ENCODE measurements at regions not wholly inside any gene's neighbourhood (a gene's known extent, or its start where the extent isn't known, plus 50 kb on each side); places are given as distances from the start of the nearest gene placed in this dataset.

DNA sequence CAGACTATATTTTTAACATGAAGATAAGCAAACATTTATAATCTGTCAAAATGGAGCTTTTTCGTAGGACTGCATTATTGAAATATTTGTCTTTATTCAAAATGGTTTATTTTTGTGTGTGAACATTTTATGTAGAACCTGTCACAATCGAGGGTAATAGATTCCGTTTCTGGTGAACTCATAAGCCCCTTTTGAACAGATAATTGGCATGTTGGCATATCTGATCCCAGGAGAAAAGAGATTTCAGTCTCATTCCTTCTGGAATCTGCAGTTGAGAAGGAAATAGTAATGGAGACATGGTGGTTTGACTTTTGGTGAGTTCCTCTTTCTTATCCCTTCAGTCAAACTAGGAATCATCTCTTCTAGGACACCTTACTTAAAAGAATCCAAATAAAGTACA is 427.9 kb upstream of the B3GALT2 start:
- ChIA-PET CTCF (interaction anchor here (0.8 to 1.0 kb wide), 2 partner anchors 16 to 681 kb away, joined by 3 read pairs; no protein-coding TSS in a partner anchor), POLR2A (no interaction called here)
- Mint-ChIP-seq H3K27ac (no peak overlapping the region), H3K4me1 (peaks cover 5% of the 10 kb centered on the region), H3K27me3 (no peaks in the 10 kb centered on the region), H3K9me3 (ENCODE audit: low read depth) (no peaks in the 10 kb centered on the region), H3K4me3 (no peak overlapping the region), H3K36me3 (ENCODE audit: low read depth) (no peaks in the 10 kb centered on the region)
- intact Hi-C loops (cut with DNase I, micrococcal nuclease) = no loop called here
- DNase-seq = no peak
- no peak for ATAC-seq

DNA sequence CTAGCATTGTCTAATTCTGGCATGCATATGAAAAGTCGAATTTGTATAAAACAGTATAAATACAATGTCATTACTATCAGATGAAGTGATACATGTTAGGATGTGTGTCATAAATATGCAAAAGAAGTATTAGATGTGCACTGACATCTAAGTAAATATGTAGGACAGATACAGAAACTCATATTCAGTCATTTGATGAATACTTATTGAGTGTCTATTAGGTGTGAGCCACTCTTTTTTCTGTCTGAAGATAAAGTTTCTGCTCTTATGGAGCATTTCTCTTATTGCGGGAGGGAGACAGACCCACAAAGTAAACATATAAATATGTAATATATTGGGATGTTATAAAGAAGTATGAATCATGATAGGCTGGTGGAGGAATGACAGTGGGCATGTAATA is 426.6 kb upstream of the B3GALT2 start:
- CTCF ChIA-PET = interaction anchor here (1.0 kb wide), 1 partner anchor 682 kb away, joined by 3 read pairs; no protein-coding TSS in a partner anchor
- no peak for DNase-seq
- peaks cover 4% of the 10 kb centered on the region for H3K9me3 Mint-ChIP-seq (ENCODE audit: low read depth)
- H3K4me1 Mint-ChIP-seq = peaks cover 11% of the 10 kb centered on the region
- no peak overlapping the region for H3K4me3 Mint-ChIP-seq
- no peaks in the 10 kb centered on the region for H3K27me3 Mint-ChIP-seq
- no peak overlapping the region for H3K27ac Mint-ChIP-seq
- no peaks in the 10 kb centered on the region for H3K36me3 Mint-ChIP-seq (ENCODE audit: low read depth)
- POLR2A ChIA-PET = no interaction called here
- intact Hi-C loops (cut with DNase I, micrococcal nuclease) = no loop called here
- ATAC-seq = no peak

DNA sequence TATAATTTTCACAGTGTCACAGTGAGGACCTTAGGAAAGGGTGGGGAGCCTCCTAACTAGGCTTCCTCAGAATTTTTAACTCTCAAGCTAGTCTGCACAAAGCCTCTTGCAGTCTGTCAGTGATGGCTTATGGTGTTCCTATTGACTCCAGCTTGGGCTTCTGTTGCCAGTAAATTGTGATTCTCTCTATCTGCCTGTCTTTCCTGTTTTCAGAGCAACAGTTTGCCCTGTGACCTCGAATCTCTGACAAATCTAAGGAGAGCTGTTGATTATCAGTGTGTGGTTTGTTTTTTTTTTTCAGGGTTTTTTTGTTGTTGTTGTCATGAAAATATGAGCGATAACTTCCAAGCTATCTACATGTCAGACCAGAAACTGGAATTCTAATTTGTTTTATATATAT is 423.2 kb upstream of the B3GALT2 start:
- no peak overlapping the region for H3K27ac Mint-ChIP-seq
- H3K4me1 Mint-ChIP-seq = peaks cover 20% of the 10 kb centered on the region
- H3K27me3 Mint-ChIP-seq = no peaks in the 10 kb centered on the region
- no peaks in the 10 kb centered on the region for H3K36me3 Mint-ChIP-seq (ENCODE audit: low read depth)
- ChIA-PET POLR2A (no interaction called here), CTCF (interaction anchor here (0.5 kb wide), 1 partner anchor 347 kb away, joined by 3 read pairs; no protein-coding TSS in a partner anchor)
- intact Hi-C loops (cut with DNase I, micrococcal nuclease) = no loop called here
- DNase-seq = no peak
- peaks cover 4% of the 10 kb centered on the region for H3K9me3 Mint-ChIP-seq (ENCODE audit: low read depth)
- no peak for ATAC-seq
- H3K4me3 Mint-ChIP-seq = no peak overlapping the region

DNA sequence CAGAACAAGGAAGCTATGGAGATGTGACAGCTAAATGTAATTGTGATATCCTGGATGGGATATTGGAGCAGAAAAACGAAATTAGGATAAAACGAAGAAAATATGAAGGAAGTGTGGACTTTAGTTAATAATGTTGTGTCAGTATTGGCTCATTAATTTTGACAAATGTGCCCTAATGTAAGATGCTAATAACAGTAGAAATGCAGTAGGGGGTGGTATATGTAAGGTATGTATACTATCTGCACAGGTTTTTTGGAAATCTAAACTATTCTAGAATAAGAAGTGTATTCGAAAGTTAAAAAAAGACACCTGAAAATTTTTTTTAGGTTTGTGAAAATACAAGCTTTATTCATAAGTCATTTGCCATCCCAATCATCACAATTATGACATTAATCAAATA is 421.4 kb upstream of the B3GALT2 start:
- no peaks in the 10 kb centered on the region for H3K36me3 Mint-ChIP-seq (ENCODE audit: low read depth)
- POLR2A ChIA-PET = no interaction called here
- ATAC-seq (no peak), DNase-seq (no peak)
- H3K27me3 Mint-ChIP-seq = no peaks in the 10 kb centered on the region
- no peak overlapping the region for H3K27ac Mint-ChIP-seq
- no peak overlapping the region for H3K4me3 Mint-ChIP-seq
- CTCF ChIA-PET = interaction anchor here (1.2 kb wide), 1 partner anchor 9 kb away, joined by 4 read pairs; no protein-coding TSS in a partner anchor
- H3K9me3 Mint-ChIP-seq (ENCODE audit: low read depth) = peaks cover 4% of the 10 kb centered on the region
- peaks cover 20% of the 10 kb centered on the region for H3K4me1 Mint-ChIP-seq
- intact Hi-C loops (cut with DNase I, micrococcal nuclease) = no loop called here

DNA sequence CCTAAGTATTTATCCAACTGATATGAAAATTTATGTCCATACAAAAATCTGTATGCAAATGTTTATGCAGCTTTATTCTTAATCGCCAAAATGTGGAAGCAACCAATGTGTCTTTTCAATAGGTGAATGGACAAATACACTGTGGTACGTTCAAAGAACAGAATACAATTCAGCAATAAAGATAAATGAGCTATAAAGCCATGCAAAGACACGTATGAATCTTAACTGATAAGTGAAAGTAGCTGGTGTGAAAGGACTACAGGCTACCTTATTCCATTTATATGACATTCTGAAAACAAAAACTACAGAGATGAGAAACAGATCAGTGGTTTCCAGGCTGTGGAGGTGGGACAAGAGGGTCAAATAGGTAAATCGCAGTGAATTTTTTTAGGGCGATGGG is 419.6 kb upstream of the B3GALT2 start:
- no peaks in the 10 kb centered on the region for H3K27me3 Mint-ChIP-seq
- ChIA-PET POLR2A (no interaction called here), CTCF (interaction anchor here (0.9 to 1.3 kb wide), 2 partner anchors 10 to 14 kb away, joined by 3 read pairs; no protein-coding TSS in a partner anchor)
- ATAC-seq (no peak), DNase-seq (no peak)
- intact Hi-C loops (cut with DNase I, micrococcal nuclease) = no loop called here
- H3K9me3 Mint-ChIP-seq (ENCODE audit: low read depth) = peaks cover 4% of the 10 kb centered on the region
- H3K4me1 Mint-ChIP-seq = peaks cover 20% of the 10 kb centered on the region
- no peak overlapping the region for H3K4me3 Mint-ChIP-seq
- H3K36me3 Mint-ChIP-seq (ENCODE audit: low read depth) = no peaks in the 10 kb centered on the region
- H3K27ac Mint-ChIP-seq = no peak overlapping the region

DNA sequence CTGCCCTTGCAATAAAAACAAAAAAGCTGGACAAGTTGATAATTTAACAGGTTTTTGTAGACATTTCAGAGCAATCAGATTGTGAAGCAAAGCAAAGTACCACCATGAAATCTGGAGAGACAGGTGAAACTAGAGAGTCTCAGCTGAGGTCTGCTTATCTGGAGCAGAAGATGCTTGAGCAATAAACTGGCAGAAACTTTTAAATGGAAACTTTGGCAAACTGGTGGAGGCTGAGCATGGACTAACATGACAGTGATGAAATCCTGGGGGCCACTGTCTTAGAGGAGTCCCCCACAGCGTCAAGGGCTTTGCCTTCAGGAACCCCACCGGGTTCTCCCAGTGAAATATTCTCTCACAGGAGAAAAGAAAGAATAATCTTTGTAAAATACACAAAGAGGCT is 416.3 kb upstream of the B3GALT2 start:
- intact Hi-C loops (cut with DNase I, micrococcal nuclease) = no loop called here
- Mint-ChIP-seq H3K4me1 (peaks cover 11% of the 10 kb centered on the region), H3K27me3 (no peaks in the 10 kb centered on the region), H3K27ac (no peak overlapping the region), H3K9me3 (ENCODE audit: low read depth) (no peaks in the 10 kb centered on the region), H3K4me3 (no peak overlapping the region), H3K36me3 (ENCODE audit: low read depth) (no peaks in the 10 kb centered on the region)
- ATAC-seq = no peak
- ChIA-PET CTCF (no interaction called here), POLR2A (no interaction called here)
- DNase-seq = no peak

DNA sequence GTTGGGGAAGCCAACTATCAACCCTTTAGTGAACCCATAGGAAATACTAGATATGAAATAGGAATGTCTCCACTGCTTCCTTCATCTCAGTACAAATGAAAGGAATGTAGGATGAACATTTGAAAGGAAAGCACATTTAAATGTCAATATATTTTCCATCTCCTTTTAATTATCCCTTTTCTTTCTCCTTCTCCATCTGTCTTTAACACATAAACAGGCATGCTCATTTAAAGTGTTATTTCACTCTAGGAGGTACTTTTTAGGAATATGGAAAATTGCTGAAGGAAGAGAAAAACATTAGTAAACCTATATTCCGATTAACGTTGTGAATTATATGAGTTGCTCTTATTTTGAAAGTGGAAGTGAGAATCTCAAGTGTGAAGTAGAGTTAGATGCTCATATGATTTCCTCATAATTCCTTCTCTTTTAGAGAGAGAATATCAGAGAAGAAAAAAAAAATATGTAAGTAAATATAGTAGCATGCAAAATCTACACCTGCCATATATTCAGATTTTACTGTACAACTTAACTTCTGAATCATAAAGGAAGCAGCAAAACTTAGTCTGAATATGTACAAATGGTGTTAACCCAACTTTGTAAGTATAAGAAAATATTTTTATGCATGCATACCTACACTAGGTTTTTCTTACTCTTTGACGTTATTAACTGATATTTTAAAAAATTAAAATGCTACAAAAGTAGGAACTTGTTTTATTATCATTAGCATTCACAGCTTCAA is 406.9 kb upstream of the B3GALT2 start:
- H3K4me3 Mint-ChIP-seq = no peak overlapping the region
- intact Hi-C loops (cut with DNase I, micrococcal nuclease) = no loop called here
- H3K4me1 Mint-ChIP-seq = peaks cover 17% of the 10 kb centered on the region
- POLR2A ChIA-PET = no interaction called here
- no peaks in the 10 kb centered on the region for H3K36me3 Mint-ChIP-seq (ENCODE audit: low read depth)
- DNase-seq (no peak), ATAC-seq (no peak)
- no peak overlapping the region for H3K27ac Mint-ChIP-seq
- no peaks in the 10 kb centered on the region for H3K9me3 Mint-ChIP-seq (ENCODE audit: low read depth)
- no peaks in the 10 kb centered on the region for H3K27me3 Mint-ChIP-seq
- CTCF ChIA-PET = no interaction called here

DNA sequence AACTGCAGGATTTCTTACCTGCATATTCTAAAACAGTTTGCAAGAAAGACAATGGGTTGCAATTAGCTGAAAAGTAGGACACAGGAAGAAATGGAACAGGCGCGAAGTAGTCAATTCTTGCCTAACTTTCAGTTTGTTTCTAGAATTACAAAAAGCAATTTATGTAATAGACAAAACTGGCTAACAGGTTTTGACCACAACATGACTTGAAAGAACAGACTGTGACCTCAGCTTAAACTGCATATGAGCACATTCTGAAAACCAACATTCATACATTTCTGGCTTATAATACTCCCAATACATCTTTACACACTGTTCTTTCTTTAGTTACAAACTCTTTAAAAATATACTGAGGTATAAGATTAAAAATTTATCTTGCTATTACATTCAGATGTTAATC is 405.9 kb upstream of the B3GALT2 start:
- H3K4me1 Mint-ChIP-seq = peaks cover 17% of the 10 kb centered on the region
- POLR2A ChIA-PET = no interaction called here
- CTCF ChIA-PET = interaction anchor here (0.9 kb wide), 1 partner anchor 9 kb away, joined by 3 read pairs; no protein-coding TSS in a partner anchor
- no peaks in the 10 kb centered on the region for H3K9me3 Mint-ChIP-seq (ENCODE audit: low read depth)
- no peaks in the 10 kb centered on the region for H3K27me3 Mint-ChIP-seq
- no peak overlapping the region for H3K4me3 Mint-ChIP-seq
- no peak for DNase-seq
- H3K27ac Mint-ChIP-seq = no peak overlapping the region
- intact Hi-C loops (cut with DNase I, micrococcal nuclease) = no loop called here
- ATAC-seq = peak; percentile 53
- no peaks in the 10 kb centered on the region for H3K36me3 Mint-ChIP-seq (ENCODE audit: low read depth)

DNA sequence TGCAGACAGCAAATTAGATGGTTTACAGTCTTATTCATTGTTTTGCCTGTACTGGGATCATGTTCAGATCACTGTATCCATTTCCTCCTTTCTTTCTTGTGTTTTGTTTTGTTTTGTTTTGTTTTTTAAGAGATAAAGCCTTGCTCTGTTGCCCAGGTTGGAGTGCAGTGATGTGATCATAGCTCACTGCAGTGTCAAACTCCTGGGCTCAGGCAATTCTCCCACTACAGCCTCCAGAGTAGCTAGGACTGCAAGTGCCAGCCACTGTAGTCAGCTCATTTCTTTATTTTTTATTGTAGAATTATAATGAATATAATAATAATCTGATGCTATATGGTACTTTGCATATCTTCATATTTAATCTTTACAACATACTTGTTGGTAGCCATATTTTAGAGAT is 403.7 kb upstream of the B3GALT2 start:
- ChIA-PET CTCF (no interaction called here), POLR2A (no interaction called here)
- H3K36me3 Mint-ChIP-seq (ENCODE audit: low read depth) = no peaks in the 10 kb centered on the region
- H3K4me1 Mint-ChIP-seq = peaks cover 17% of the 10 kb centered on the region
- intact Hi-C loops (cut with DNase I, micrococcal nuclease) = no loop called here
- ATAC-seq (no peak), DNase-seq (no peak)
- H3K27me3 Mint-ChIP-seq = no peaks in the 10 kb centered on the region
- no peak overlapping the region for H3K27ac Mint-ChIP-seq
- no peaks in the 10 kb centered on the region for H3K9me3 Mint-ChIP-seq (ENCODE audit: low read depth)
- no peak overlapping the region for H3K4me3 Mint-ChIP-seq

DNA sequence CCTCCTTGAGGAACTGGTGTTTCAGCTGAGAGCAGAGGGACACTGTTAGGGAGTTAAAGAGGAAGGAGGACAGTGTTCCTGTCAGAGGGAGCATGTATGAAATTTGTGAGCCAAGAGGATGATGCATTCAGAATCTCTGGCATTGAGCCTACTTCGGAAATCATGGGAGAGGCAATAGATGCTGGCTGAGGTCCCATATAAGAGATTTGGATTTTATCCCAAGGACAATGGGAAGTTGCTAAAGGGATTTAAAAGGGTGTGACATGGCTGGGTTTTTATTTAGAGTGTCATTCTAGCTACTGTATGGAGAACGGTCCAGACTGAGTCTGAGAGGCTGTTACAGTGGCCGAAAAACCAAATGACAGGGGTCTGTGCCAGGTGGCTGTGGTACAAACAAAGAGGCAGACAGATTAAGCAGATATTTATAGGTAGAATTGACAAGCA is 403.2 kb upstream of the B3GALT2 start:
- DNase-seq (no peak), ATAC-seq (no peak)
- no peaks in the 10 kb centered on the region for H3K36me3 Mint-ChIP-seq (ENCODE audit: low read depth)
- H3K9me3 Mint-ChIP-seq (ENCODE audit: low read depth) = no peaks in the 10 kb centered on the region
- peaks cover 17% of the 10 kb centered on the region for H3K4me1 Mint-ChIP-seq
- H3K27me3 Mint-ChIP-seq = no peaks in the 10 kb centered on the region
- no peak overlapping the region for H3K27ac Mint-ChIP-seq
- intact Hi-C loops (cut with DNase I, micrococcal nuclease) = no loop called here
- POLR2A ChIA-PET = no interaction called here
- no peak overlapping the region for H3K4me3 Mint-ChIP-seq
- CTCF ChIA-PET = no interaction called here

DNA sequence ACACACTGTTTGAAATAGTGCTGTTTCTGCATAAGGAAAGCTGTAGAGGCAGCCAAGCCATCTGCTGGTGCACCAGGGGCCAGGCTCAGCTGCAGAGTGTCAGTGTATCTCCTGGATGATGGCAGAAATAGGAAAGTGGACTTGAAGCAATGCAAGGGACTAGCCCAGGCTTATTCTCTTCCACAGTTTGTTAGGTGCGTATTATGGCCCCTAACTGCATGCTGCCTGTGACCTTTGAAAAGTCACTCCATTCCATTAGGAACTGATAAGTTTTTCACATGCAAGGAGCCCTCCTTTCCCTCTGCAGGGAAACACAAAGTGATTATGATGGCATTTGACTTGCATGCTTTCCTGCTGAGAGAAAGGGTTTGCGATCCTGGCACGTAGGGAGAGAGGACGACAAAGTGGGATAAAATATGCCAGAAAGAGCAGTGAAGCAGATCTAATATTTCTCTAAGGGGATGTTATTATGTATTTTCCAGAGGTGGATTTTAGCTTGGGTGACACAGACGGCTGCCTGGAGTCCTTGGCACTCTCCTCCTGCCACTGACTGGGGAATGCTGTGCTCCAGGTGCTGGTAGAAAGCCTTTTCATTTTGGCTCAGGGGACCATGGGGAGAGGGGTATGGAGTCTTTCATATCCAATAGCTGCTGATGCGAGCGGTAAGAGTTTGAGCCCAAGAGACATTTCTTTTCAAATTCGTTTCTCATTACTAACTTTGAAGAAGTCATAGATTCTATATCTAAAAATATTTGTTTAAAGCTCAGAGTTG is 402.1 kb upstream of the B3GALT2 start:
- Mint-ChIP-seq H3K4me1 (peaks cover 17% of the 10 kb centered on the region), H3K9me3 (ENCODE audit: low read depth) (no peaks in the 10 kb centered on the region), H3K36me3 (ENCODE audit: low read depth) (no peaks in the 10 kb centered on the region), H3K27me3 (no peaks in the 10 kb centered on the region), H3K27ac (no peak overlapping the region), H3K4me3 (no peak overlapping the region)
- ChIA-PET POLR2A (no interaction called here), CTCF (interaction anchor here (0.6 to 0.9 kb wide), 2 partner anchors 9 to 14 kb away, joined by 3 to 4 read pairs; no protein-coding TSS in a partner anchor)
- intact Hi-C loops (cut with DNase I, micrococcal nuclease) = no loop called here
- DNase-seq (no peak), ATAC-seq (no peak)

DNA sequence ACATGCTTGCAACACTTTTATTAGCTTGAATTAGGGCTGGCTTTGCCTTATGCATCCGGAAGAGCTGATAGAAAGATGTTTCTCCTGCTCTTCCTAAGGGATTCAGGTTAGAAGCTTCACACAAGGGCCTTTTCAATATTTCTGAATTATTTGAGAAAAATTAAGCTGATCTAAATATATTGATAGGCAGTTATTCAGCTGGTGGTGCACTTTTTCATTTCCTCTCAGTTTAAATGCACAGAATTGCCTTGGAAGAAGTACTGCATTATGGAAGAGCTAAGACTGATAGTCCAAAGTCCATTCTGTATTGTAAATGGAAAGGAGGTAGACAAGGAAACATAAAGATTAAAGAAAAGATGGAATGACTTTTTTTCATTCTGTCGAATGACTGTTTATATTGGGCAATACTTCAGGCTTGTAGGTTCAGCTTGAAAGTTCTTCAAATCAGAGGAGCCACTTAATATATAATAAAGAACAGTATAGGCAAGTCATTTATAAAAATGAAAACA is 398.4 kb upstream of the B3GALT2 start:
- Mint-ChIP-seq H3K27ac (no peak overlapping the region), H3K9me3 (ENCODE audit: low read depth) (peaks cover 9% of the 10 kb centered on the region), H3K27me3 (no peaks in the 10 kb centered on the region), H3K4me3 (no peak overlapping the region), H3K4me1 (no peaks in the 10 kb centered on the region), H3K36me3 (ENCODE audit: low read depth) (no peaks in the 10 kb centered on the region)
- no peak for ATAC-seq
- POLR2A ChIA-PET = no interaction called here
- no peak for DNase-seq
- CTCF ChIA-PET = no interaction called here
- intact Hi-C loops (cut with DNase I, micrococcal nuclease) = no loop called here
